Tibial artery (tissue), 4 donors: ENCODE measurements at regions not wholly inside any gene's neighbourhood (a gene's known extent, or its start where the extent isn't known, plus 50 kb on each side); places are given as distances from the start of the nearest gene placed in this dataset.

Experiments used
- DNase-seq, 2 donors: peaks; one replicate each; pipeline ENCODE4 v3.0.0-alpha.2; 2019
- H3K27ac ChIP-seq, 2 donors: fragments of 200-600 bp; sonication (generic) in 1 of 2; 1 replicate in 1 of 2; 2 replicates in 1 of 2; pipeline ENCODE4 v1.5.1; 2018 to 2019; ENCODE audit warnings: mild to moderate bottlenecking in 1 of 2
- H3K27me3 ChIP-seq, 2 donors: fragments of 200-600 bp; sonication (generic) in 1 of 2; one replicate each; pipeline versions ENCODE4 v1.5.1 to v1.6.0; 2016 to 2019
- H3K36me3 ChIP-seq, 3 donors: fragments of 200-600 bp; sonication (generic) in 2 of 3; one replicate each; pipeline ENCODE4 v1.5.1; 2016 to 2019; ENCODE audit warnings: mild to moderate bottlenecking in 2 of 3
- H3K4me1 ChIP-seq, 4 donors: fragments of 200-600 bp; sonication (generic) in 2 of 4; 1 replicate in 3 of 4; 2 replicates in 1 of 4; pipeline ENCODE4 v1.5.1; 2016 to 2019
- H3K4me3 ChIP-seq, 2 donors: fragments of 200-600 bp; sonication (generic) in 1 of 2; 1 replicate in 1 of 2; 2 replicates in 1 of 2; pipeline ENCODE4 v1.5.1; 2018 to 2019; ENCODE audit warnings: mild to moderate bottlenecking in 2 of 2
- H3K9me3 ChIP-seq, 3 donors: fragments of 200-600 bp; sonication (generic) in 1 of 3; one replicate each; pipeline ENCODE4 v1.5.1; 2016 to 2019
- CTCF ChIP-seq, 2 experiments: fragments of 200-600 bp in 1 of 2; fragments of 450-650 bp in 1 of 2; IDR thresholded peaks; one replicate each; pipeline ENCODE4 v1.5.1; 2017 to 2019; ENCODE audit warnings: antibody characterized with exemption in 2 of 2, mild to moderate bottlenecking in 1 of 2, moderate library complexity in 1 of 2
- intact Hi-C: fragments of 100-400 bp; cut with DNase I; formaldehyde crosslinking; loops from one replicate; pipeline ENCODE4 v1.15.0; 2023; ENCODE audit warnings: low total_unique reads

GRCh38 chr6:169867751-169868191 lies 116.3 kb downstream of the ERMARD start:
- Histone ChIP-seq H3K9me3 (no peaks in the 10 kb centered on the region), H3K4me3 (no peak overlapping the region), H3K4me1 (no peaks in the 10 kb centered on the region), H3K27ac (no peak overlapping the region), H3K27me3 (peaks cover 0 to 2% of the 10 kb centered on the region in 2 donors), H3K36me3 (no peaks in the 10 kb centered on the region)
- no peak for TF ChIP-seq CTCF (IDR thresholded peaks at IDR 0.05)
- intact Hi-C loops, result no loop called here
- peak in 1 of 2 donors; percentile 0 for DNase-seq

- no peaks in the 10 kb centered on the region for H3K36me3 ChIP-seq
- no peak for TF ChIP-seq CTCF (IDR thresholded peaks at IDR 0.05)
Measured at GRCh38 chr6:169866668-169867521, 115.5 kb downstream of the ERMARD start.

GRCh38 chr6:169866140-169866534 lies 114.7 kb downstream of the ERMARD start:
- no peaks in the 10 kb centered on the region for H3K9me3 ChIP-seq

More at GRCh38 chr6:169866668-169867521, 115.5 kb downstream of the ERMARD start:
- intact Hi-C loops, result no loop called here
- Histone ChIP-seq H3K9me3 (no peaks in the 10 kb centered on the region), H3K27ac (no peak overlapping the region), H3K27me3 (peaks cover 0 to 2% of the 10 kb centered on the region in 2 donors), H3K4me1 (no peaks in the 10 kb centered on the region), H3K4me3 (no peak overlapping the region)
- peak in 1 of 2 donors; percentile 6 for DNase-seq

GRCh38 chr6:169865346-169866139 lies 114.1 kb downstream of the ERMARD start:
- no peak overlapping the region for H3K4me3 ChIP-seq
- H3K36me3 ChIP-seq, result no peaks in the 10 kb centered on the region
- no peak for TF ChIP-seq CTCF (IDR thresholded peaks at IDR 0.05)
- no peaks in the 10 kb centered on the region for H3K4me1 ChIP-seq
- H3K27me3 ChIP-seq, result peaks cover 0 to 2% of the 10 kb centered on the region in 2 donors
- DNase-seq, result peak in 1 of 2 donors; percentile 3
- no peak overlapping the region for H3K27ac ChIP-seq
- intact Hi-C loops, result no loop called here
- H3K9me3 ChIP-seq, result no peaks in the 10 kb centered on the region

More at GRCh38 chr6:169866140-169866534, 114.7 kb downstream of the ERMARD start:
- H3K4me1 ChIP-seq, result no peaks in the 10 kb centered on the region
- no peaks in the 10 kb centered on the region for H3K36me3 ChIP-seq
- no peak overlapping the region for H3K4me3 ChIP-seq
- H3K27me3 ChIP-seq, result peaks cover 0 to 2% of the 10 kb centered on the region in 2 donors
- H3K27ac ChIP-seq, result no peak overlapping the region
- DNase-seq, result peak in 1 of 2 donors; percentile 9
- TF ChIP-seq CTCF (IDR thresholded peaks at IDR 0.05), result no peak
- intact Hi-C loops, result no loop called here

GRCh38 chr6:169864148-169865020 lies 113.0 kb downstream of the ERMARD start:
- no peak for TF ChIP-seq CTCF (IDR thresholded peaks at IDR 0.05)
- peak in 1 of 2 donors; percentile 11 for DNase-seq
- peaks cover 0 to 8% of the 10 kb centered on the region in 2 donors for H3K27me3 ChIP-seq
- intact Hi-C loops, result no loop called here
- no peak overlapping the region for H3K4me3 ChIP-seq
- no peaks in the 10 kb centered on the region for H3K9me3 ChIP-seq
- no peak overlapping the region for H3K27ac ChIP-seq
- H3K4me1 ChIP-seq, result no peaks in the 10 kb centered on the region
- no peaks in the 10 kb centered on the region for H3K36me3 ChIP-seq
